ENCODE measurements at regions not wholly inside any gene's neighbourhood (a gene's known extent, or its start where the extent isn't known, plus 50 kb on each side); places are given as distances from the start of the nearest gene placed in this dataset.

- DNase-seq (ENCODE audit: low read depth in 2 of 2) = no peak
Measured at GRCh38 chr1:182293119-182293589, 98.4 kb downstream of the GLUL start.

- DNase-seq (ENCODE audit: low read depth in 2 of 2) = no peak
Measured at GRCh38 chr1:182292193-182292741, 99.3 kb downstream of the GLUL start.

- DNase-seq (ENCODE audit: low read depth in 2 of 2) = no peak
Measured at GRCh38 chr1:182291584-182292192, 99.9 kb downstream of the GLUL start.

GRCh38 chr1:182288749-182289604 is 102.6 kb downstream of the GLUL start:
- DNase-seq (ENCODE audit: low read depth in 2 of 2) = no peak

- no peak for DNase-seq (ENCODE audit: low read depth in 2 of 2)
Measured at GRCh38 chr1:182286761-182287160, 104.8 kb downstream of the GLUL start.

GRCh38 chr1:182283746-182284544 is 107.6 kb downstream of the GLUL start:
- no peak for DNase-seq (ENCODE audit: low read depth in 2 of 2)

GRCh38 chr1:182281541-182281940 is 110.0 kb downstream of the GLUL start:
- no peak for DNase-seq (ENCODE audit: low read depth in 2 of 2)

- DNase-seq (ENCODE audit: low read depth in 2 of 2) = no peak
Measured at GRCh38 chr1:182280504-182280900, 111.1 kb downstream of the GLUL start.

- DNase-seq (ENCODE audit: low read depth in 2 of 2) = no peak
Measured at GRCh38 chr1:182279724-182280503, 111.7 kb downstream of the GLUL start.

- DNase-seq (ENCODE audit: low read depth in 2 of 2) = no peak
Measured at GRCh38 chr1:182279302-182279701, 112.3 kb downstream of the GLUL start.

- DNase-seq (ENCODE audit: low read depth in 2 of 2) = no peak
Measured at GRCh38 chr1:182278144-182279054, 113.2 kb downstream of the GLUL start.

GRCh38 chr1:182275271-182275670 is 116.3 kb downstream of the GLUL start:
- DNase-seq (ENCODE audit: low read depth in 2 of 2) = no peak

- DNase-seq (ENCODE audit: low read depth in 2 of 2) = no peak
Measured at GRCh38 chr1:182274618-182275017, 117.0 kb downstream of the GLUL start.

- no peak for DNase-seq (ENCODE audit: low read depth in 2 of 2)
Measured at GRCh38 chr1:182270731-182271130, 120.9 kb downstream of the GLUL start.

- DNase-seq (ENCODE audit: low read depth in 2 of 2) = no peak
Measured at GRCh38 chr1:182269097-182269496, 122.5 kb downstream of the GLUL start.

GRCh38 chr1:182268669-182269068 is 122.9 kb downstream of the GLUL start:
- DNase-seq (ENCODE audit: low read depth in 2 of 2) = no peak

- DNase-seq (ENCODE audit: low read depth in 2 of 2) = no peak
Measured at GRCh38 chr1:182264185-182264584, 127.4 kb downstream of the GLUL start.

- DNase-seq (ENCODE audit: low read depth in 2 of 2) = no peak
Measured at GRCh38 chr1:182263706-182264105, 127.9 kb downstream of the GLUL start.

- no peak for DNase-seq (ENCODE audit: low read depth in 2 of 2)
Measured at GRCh38 chr1:182262425-182262824, 129.2 kb downstream of the GLUL start.

GRCh38 chr1:182261655-182262054 is 129.9 kb downstream of the GLUL start:
- DNase-seq (ENCODE audit: low read depth in 2 of 2) = no peak
